HG02623 (cell line): ENCODE measurements at regions not wholly inside any gene's neighbourhood (a gene's known extent, or its start where the extent isn't known, plus 50 kb on each side); places are given as distances from the start of the nearest gene placed in this dataset.

Experiments used
- ATAC-seq: cut with Tn5 transposase; IDR thresholded peaks from one replicate; pipeline ENCODE4 v1.9.1; 2021; ENCODE audit warnings: moderate library complexity; ENCODE audit not compliant: unreplicated experiment

- ATAC-seq = no peak
Measured at GRCh38 chr1:98333406-98333805, 328.1 kb upstream of the SNX7 start.

GRCh38 chr1:98331718-98332311, 329.7 kb upstream of the SNX7 start:
- no peak for ATAC-seq

GRCh38 chr1:98331243-98331642, 330.3 kb upstream of the SNX7 start:
- ATAC-seq = no peak

GRCh38 chr1:98330224-98330623, 331.3 kb upstream of the SNX7 start:
- no peak for ATAC-seq

GRCh38 chr1:98328855-98329254, 332.7 kb upstream of the SNX7 start:
- ATAC-seq = no peak

- ATAC-seq = no peak
Measured at GRCh38 chr1:98327220-98327861, 334.2 kb upstream of the SNX7 start.

- no peak for ATAC-seq
Measured at GRCh38 chr1:98325646-98326440, 335.7 kb upstream of the SNX7 start.

- no peak for ATAC-seq
Measured at GRCh38 chr1:98323906-98324358, 337.6 kb upstream of the SNX7 start.

GRCh38 chr1:98323388-98323787, 338.1 kb upstream of the SNX7 start:
- no peak for ATAC-seq

GRCh38 chr1:98322966-98323365, 338.6 kb upstream of the SNX7 start:
- ATAC-seq = no peak

GRCh38 chr1:98322086-98322485, 339.4 kb upstream of the SNX7 start:
- no peak for ATAC-seq

GRCh38 chr1:98321191-98321590, 340.3 kb upstream of the SNX7 start:
- no peak for ATAC-seq

GRCh38 chr1:98316286-98316905, 345.1 kb upstream of the SNX7 start:
- ATAC-seq = no peak

- no peak for ATAC-seq
Measured at GRCh38 chr1:98315309-98315708, 346.2 kb upstream of the SNX7 start.

GRCh38 chr1:98314601-98315000, 346.9 kb upstream of the SNX7 start:
- ATAC-seq = no peak

- ATAC-seq = no peak
Measured at GRCh38 chr1:98306517-98307089, 354.9 kb upstream of the SNX7 start.

GRCh38 chr1:98305362-98305761, 356.2 kb upstream of the SNX7 start:
- ATAC-seq = no peak

GRCh38 chr1:98304888-98305287, 356.6 kb upstream of the SNX7 start:
- no peak for ATAC-seq

GRCh38 chr1:98299861-98300260, 361.7 kb upstream of the SNX7 start:
- no peak for ATAC-seq

GRCh38 chr1:98299313-98299712, 362.2 kb upstream of the SNX7 start:
- ATAC-seq = no peak

GRCh38 chr1:98298319-98298718, 363.2 kb upstream of the SNX7 start:
- no peak for ATAC-seq
